ENCODE measurements at regions not wholly inside any gene's neighbourhood (a gene's known extent, or its start where the extent isn't known, plus 50 kb on each side); places are given as distances from the start of the nearest gene placed in this dataset.

DNA sequence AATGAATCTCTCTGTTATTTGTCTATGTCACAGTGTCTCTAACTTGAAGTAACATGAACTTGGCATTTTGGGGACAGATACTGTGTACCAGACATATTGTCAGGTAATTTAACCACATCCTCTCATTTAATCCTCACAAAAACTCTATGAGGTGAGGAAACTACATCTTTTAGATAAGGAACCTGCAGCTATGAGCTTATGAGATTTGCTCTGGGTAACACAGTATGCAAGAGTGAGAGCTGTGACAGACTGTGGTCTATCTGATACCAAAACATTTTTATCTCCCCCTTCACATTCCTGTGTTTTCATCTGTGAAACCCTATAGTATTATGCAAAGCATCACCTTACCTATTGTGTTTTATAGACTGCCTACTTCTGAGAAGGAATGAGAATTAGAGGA lies 58.4 kb upstream of the HS3ST1 start:
- TF ChIP-seq, protein P1, sequence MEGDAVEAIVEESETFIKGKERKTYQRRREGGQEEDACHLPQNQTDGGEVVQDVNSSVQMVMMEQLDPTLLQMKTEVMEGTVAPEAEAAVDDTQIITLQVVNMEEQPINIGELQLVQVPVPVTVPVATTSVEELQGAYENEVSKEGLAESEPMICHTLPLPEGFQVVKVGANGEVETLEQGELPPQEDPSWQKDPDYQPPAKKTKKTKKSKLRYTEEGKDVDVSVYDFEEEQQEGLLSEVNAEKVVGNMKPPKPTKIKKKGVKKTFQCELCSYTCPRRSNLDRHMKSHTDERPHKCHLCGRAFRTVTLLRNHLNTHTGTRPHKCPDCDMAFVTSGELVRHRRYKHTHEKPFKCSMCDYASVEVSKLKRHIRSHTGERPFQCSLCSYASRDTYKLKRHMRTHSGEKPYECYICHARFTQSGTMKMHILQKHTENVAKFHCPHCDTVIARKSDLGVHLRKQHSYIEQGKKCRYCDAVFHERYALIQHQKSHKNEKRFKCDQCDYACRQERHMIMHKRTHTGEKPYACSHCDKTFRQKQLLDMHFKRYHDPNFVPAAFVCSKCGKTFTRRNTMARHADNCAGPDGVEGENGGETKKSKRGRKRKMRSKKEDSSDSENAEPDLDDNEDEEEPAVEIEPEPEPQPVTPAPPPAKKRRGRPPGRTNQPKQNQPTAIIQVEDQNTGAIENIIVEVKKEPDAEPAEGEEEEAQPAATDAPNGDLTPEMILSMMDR (IDR thresholded peaks at IDR 0.05; ENCODE audit: insufficient read depth in 1 of 2, low read depth in 1 of 2, low read length in 1 of 2, severe bottlenecking in 1 of 2, unreplicated experiment in 1 of 2) = no peak
- CTCF ChIA-PET = no interaction called here
- Mint-ChIP-seq H3K4me3 (ENCODE audit: unreplicated experiment) (no peak overlapping the region), H3K4me1 (ENCODE audit: low read depth, unreplicated experiment) (peaks cover 10% of the 10 kb centered on the region), H3K36me3 (ENCODE audit: insufficient read depth, unreplicated experiment) (no peaks in the 10 kb centered on the region), H3K27ac (ENCODE audit: unreplicated experiment) (no peak overlapping the region), H3K27me3 (ENCODE audit: insufficient read depth, unreplicated experiment) (no peaks in the 10 kb centered on the region), H3K9me3 (ENCODE audit: unreplicated experiment) (no peaks in the 10 kb centered on the region)
- H3K4me3 ChIP-seq (ENCODE audit: low read depth, low read length) = no peak overlapping the region
- DNase-seq = no peak
- H3K36me3 ChIP-seq (ENCODE audit: control insufficient read depth, insufficient read depth, low read length) = no peaks in the 10 kb centered on the region
- no TSS peak for BruUV-seq (replicated peaks)
- peaks cover 5% of the 10 kb centered on the region; the same call in 1 of the 2 replicates for H3K4me1 ChIP-seq
- intact Hi-C loops (cut with micrococcal nuclease; ENCODE audit: unreplicated experiment) = loop anchor here (5.0 kb wide), 1 partner anchor 135 kb away; no protein-coding TSS in a partner anchor
- H3K27me3 ChIP-seq (replicated peaks; ENCODE audit: control insufficient read depth, insufficient read depth, low read length) = no peaks in the 10 kb centered on the region
- POLR2A ChIA-PET = no interaction called here
- no peaks in the 10 kb centered on the region for H3K9me3 ChIP-seq

DNA sequence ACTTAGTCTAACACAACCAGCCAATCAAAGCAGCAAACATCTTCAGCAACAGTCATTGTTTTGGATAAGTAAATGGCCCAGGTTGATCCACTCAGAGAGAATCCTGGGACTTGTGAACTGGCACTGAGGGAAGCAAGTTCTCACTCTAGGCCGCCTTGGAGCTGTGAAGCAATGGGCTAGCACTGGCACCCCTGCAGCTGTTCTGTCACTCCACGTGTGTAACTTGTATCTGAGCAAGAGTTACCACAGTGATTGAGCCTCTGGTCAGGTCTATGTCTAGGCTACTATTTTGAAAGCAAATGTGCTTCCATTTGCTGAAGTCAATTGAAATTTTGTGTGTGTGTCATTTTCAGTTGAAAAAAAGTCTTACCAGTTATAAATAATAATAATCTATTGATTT lies 57.2 kb upstream of the HS3ST1 start:
- ChIA-PET CTCF (no interaction called here), POLR2A (no interaction called here)
- Mint-ChIP-seq H3K27me3 (ENCODE audit: insufficient read depth, unreplicated experiment) (no peaks in the 10 kb centered on the region), H3K36me3 (ENCODE audit: insufficient read depth, unreplicated experiment) (no peaks in the 10 kb centered on the region), H3K9me3 (ENCODE audit: unreplicated experiment) (no peaks in the 10 kb centered on the region), H3K4me3 (ENCODE audit: unreplicated experiment) (no peak overlapping the region), H3K27ac (ENCODE audit: unreplicated experiment) (no peak overlapping the region), H3K4me1 (ENCODE audit: low read depth, unreplicated experiment) (peaks cover 10% of the 10 kb centered on the region)
- no peaks in the 10 kb centered on the region for H3K27me3 ChIP-seq (replicated peaks; ENCODE audit: control insufficient read depth, insufficient read depth, low read length)
- TF ChIP-seq, protein P1 (IDR thresholded peaks at IDR 0.05; ENCODE audit: insufficient read depth in 1 of 2, low read depth in 1 of 2, low read length in 1 of 2, severe bottlenecking in 1 of 2, unreplicated experiment in 1 of 2) = no peak
- DNase-seq = no peak
- intact Hi-C loops (cut with micrococcal nuclease; ENCODE audit: unreplicated experiment) = loop anchor here (5.0 kb wide), 1 partner anchor 136 kb away; no protein-coding TSS in a partner anchor
- H3K4me3 ChIP-seq (ENCODE audit: low read depth, low read length) = no peak overlapping the region
- BruUV-seq (replicated peaks) = no TSS peak
- no peaks in the 10 kb centered on the region for H3K9me3 ChIP-seq
- peaks cover 5% of the 10 kb centered on the region; the same call in 1 of the 2 replicates for H3K4me1 ChIP-seq
- no peaks in the 10 kb centered on the region for H3K36me3 ChIP-seq (ENCODE audit: control insufficient read depth, insufficient read depth, low read length)

DNA sequence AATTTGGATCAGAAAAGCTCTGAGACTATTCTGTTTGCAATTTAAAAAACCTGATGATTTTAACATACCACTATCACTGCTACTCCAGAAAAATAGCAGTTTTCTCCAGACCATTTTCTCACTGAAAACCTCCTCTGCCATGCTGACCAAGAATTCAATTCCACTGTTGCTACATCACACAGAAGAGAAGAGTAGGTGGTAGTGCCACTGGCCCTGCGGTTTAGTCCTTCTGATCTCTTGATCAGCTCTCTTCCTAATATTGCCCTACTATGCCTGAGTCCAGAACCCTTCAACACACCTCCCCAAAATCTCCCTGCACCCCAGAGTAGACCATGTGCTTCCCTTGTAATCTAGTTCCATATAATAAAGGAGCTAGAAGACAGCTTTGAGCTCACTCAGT lies 55.8 kb upstream of the HS3ST1 start:
- TF ChIP-seq, protein P1 (IDR thresholded peaks at IDR 0.05; ENCODE audit: insufficient read depth in 1 of 2, low read depth in 1 of 2, low read length in 1 of 2, severe bottlenecking in 1 of 2, unreplicated experiment in 1 of 2) = no peak
- no peak overlapping the region for H3K4me3 Mint-ChIP-seq (ENCODE audit: unreplicated experiment)

More for the DNA sequence above, 55.8 kb upstream of the HS3ST1 start:
- CTCF ChIA-PET = no interaction called here
- no peaks in the 10 kb centered on the region for H3K27me3 ChIP-seq (replicated peaks; ENCODE audit: control insufficient read depth, insufficient read depth, low read length)
- H3K27ac Mint-ChIP-seq (ENCODE audit: unreplicated experiment) = no peak overlapping the region
- H3K9me3 ChIP-seq = no peaks in the 10 kb centered on the region
- H3K27me3 Mint-ChIP-seq (ENCODE audit: insufficient read depth, unreplicated experiment) = no peaks in the 10 kb centered on the region
- POLR2A ChIA-PET = no interaction called here
- peaks cover 5% of the 10 kb centered on the region; the same call in 1 of the 2 replicates for H3K4me1 ChIP-seq
- no peaks in the 10 kb centered on the region for H3K9me3 Mint-ChIP-seq (ENCODE audit: unreplicated experiment)
- H3K36me3 Mint-ChIP-seq (ENCODE audit: insufficient read depth, unreplicated experiment) = no peaks in the 10 kb centered on the region
- no peaks in the 10 kb centered on the region for H3K36me3 ChIP-seq (ENCODE audit: control insufficient read depth, insufficient read depth, low read length)
- intact Hi-C loops (cut with micrococcal nuclease; ENCODE audit: unreplicated experiment) = no loop called here
- DNase-seq = no peak
- H3K4me1 Mint-ChIP-seq (ENCODE audit: low read depth, unreplicated experiment) = peaks cover 10% of the 10 kb centered on the region
- no TSS peak for BruUV-seq (replicated peaks)
- H3K4me3 ChIP-seq (ENCODE audit: low read depth, low read length) = no peak overlapping the region

All from Caco-2 (cell line).